ENCODE measurements at regions not wholly inside any gene's neighbourhood (a gene's known extent, or its start where the extent isn't known, plus 50 kb on each side); places are given as distances from the start of the nearest gene placed in this dataset.
"Not testable (repeated sequence)": the region's sequence is repeated elsewhere in the genome, so short reads cannot be mapped to it uniquely, and the experiment has no call there.

GRCh38 chr13:110811008-110811720, 97.7 kb downstream of the ING1 start:
- DNase-seq (ENCODE audit: low spot score), result no peak

- no peak for DNase-seq (ENCODE audit: low spot score)
Observed at GRCh38 chr13:110811771-110812120, 98.2 kb downstream of the ING1 start.

- DNase-seq (ENCODE audit: low spot score), result no peak
Observed at GRCh38 chr13:110812121-110812868, 98.8 kb downstream of the ING1 start.

- no peak for DNase-seq (ENCODE audit: low spot score)
Observed at GRCh38 chr13:110812869-110813645, 99.6 kb downstream of the ING1 start.

GRCh38 chr13:110813646-110814624, 100.4 kb downstream of the ING1 start:
- DNase-seq (ENCODE audit: low spot score), result no peak

GRCh38 chr13:110815471-110816204, 99.2 kb downstream of the ANKRD10 start:
- no peak for DNase-seq (ENCODE audit: low spot score)

- DNase-seq (ENCODE audit: low spot score), result no peak
Observed at GRCh38 chr13:110816500-110816899, 98.4 kb downstream of the ANKRD10 start.

GRCh38 chr13:110817143-110817542, 97.7 kb downstream of the ANKRD10 start:
- no peak for DNase-seq (ENCODE audit: low spot score)

GRCh38 chr13:110818747-110819146, 96.1 kb downstream of the ANKRD10 start:
- no peak for DNase-seq (ENCODE audit: low spot score)

GRCh38 chr13:110819203-110820014, 95.5 kb downstream of the ANKRD10 start:
- peak; percentile 84 for DNase-seq (ENCODE audit: low spot score)

- no peak for DNase-seq (ENCODE audit: low spot score)
Observed at GRCh38 chr13:110820322-110820721, 94.5 kb downstream of the ANKRD10 start.

- DNase-seq (ENCODE audit: low spot score), result not testable (repeated sequence)
Observed at GRCh38 chr13:110821837-110822668, 92.8 kb downstream of the ANKRD10 start.

- DNase-seq (ENCODE audit: low spot score), result no peak
Observed at GRCh38 chr13:110822669-110822945, 92.3 kb downstream of the ANKRD10 start.

GRCh38 chr13:110824702-110825300, 90.1 kb downstream of the ANKRD10 start:
- no peak for DNase-seq (ENCODE audit: low spot score)

- DNase-seq (ENCODE audit: low spot score), result no peak
Observed at GRCh38 chr13:110825516-110825915, 89.4 kb downstream of the ANKRD10 start.

GRCh38 chr13:110826101-110826500, 88.8 kb downstream of the ANKRD10 start:
- DNase-seq (ENCODE audit: low spot score), result no peak

GRCh38 chr13:110826861-110827672, 87.8 kb downstream of the ANKRD10 start:
- DNase-seq (ENCODE audit: low spot score), result no peak

All from germinal center (tissue), 1 donor.